ENCODE measurements at regions not wholly inside any gene's neighbourhood (a gene's known extent, or its start where the extent isn't known, plus 50 kb on each side); places are given as distances from the start of the nearest gene placed in this dataset.

DNA sequence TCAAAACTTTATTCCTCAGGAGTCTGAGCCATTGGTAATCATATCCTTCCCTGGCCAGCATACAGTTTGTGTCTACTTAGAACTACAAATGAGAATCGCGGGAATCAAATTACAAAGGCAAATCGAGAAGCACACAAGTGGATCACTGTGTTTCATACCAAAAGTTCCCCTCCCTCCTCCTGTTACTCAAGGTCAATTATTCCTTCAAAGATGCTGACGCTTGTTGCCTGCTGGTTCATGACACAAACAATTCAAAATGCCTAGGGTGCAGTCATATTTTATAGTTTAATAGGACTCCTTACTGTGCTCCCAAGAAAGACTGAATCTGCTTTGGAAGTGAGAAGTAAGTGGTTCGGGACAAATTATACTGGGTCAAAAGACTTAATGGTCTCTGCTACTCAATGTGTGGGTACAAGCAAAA is 93.0 kb upstream of the PBX1 start:
- no peak for DNase-seq

DNA sequence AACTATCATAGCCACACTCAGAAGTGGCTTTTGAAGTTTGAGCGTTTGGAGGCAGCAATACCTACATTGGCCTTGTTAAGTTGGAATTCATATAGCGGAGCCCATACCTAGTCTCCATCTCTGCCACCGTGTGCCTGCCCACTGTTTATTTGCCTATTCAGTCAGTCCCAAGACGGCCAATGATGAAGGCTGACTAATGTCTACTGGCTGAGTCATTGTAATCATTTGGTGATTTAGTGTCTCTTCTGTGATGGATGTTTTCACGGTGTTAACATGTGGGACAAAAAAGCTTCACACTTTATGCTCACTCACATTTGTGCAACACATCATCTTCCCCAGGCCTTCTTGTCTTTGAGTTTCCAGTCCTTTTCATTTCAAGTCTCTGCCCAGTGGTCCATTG is 92.6 kb upstream of the PBX1 start:
- DNase-seq = no peak

DNA sequence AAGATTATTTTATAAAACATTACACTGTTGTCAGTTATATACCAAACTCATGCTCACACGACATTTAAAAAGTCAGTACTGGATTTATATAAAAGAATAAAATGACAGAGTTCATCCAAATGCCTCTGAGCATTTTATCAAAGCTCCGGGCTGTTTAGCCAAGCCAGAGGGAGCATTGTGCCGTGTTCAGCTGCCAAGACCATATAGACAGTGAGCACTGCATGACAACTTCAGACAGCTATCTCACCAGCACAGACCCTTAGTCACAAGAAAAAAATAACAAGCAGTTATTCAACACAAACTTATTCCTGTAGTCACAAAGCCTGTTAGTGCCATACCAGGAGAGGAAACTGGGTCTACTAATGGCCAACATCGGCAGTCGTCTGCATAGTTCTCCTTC is 88.0 kb upstream of the PBX1 start:
- no peak for DNase-seq

DNA sequence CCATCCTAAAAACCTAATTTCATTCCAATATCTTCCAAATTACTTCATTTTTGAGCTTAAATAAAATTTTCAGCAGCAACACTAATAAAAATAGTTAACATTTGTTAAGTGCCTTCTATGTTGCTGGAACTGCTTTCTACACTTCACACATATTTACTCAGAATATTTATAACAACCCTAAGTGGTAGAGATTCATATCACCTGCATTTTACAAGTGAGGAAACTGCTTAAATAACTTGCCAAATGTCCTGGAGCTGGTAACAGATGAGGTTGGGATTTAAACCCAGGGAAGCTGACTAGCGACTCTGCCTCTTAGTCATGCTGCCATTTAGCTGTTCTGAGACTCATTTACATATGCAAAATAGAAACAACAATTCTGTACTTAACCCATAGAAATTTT is 86.1 kb upstream of the PBX1 start:
- DNase-seq = no peak

DNA sequence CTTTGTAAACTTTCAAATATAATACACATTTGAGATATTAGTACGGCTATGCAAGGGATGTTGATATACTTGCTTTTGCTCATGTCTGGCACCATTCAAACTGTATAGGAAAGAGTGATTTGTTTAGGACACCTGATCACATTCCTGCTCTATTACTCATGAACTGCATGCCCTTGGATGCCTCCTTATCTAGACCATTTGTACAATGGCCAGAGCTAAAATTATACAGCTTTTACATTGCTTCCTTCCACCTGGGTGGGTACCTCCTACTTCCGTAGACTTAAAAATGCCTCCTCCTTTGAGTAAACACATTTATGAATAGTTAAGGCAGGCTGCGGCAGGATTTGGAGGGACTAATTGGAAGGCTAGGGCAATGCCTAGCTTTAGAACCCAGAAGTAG is 85.4 kb upstream of the PBX1 start:
- no peak for DNase-seq

DNA sequence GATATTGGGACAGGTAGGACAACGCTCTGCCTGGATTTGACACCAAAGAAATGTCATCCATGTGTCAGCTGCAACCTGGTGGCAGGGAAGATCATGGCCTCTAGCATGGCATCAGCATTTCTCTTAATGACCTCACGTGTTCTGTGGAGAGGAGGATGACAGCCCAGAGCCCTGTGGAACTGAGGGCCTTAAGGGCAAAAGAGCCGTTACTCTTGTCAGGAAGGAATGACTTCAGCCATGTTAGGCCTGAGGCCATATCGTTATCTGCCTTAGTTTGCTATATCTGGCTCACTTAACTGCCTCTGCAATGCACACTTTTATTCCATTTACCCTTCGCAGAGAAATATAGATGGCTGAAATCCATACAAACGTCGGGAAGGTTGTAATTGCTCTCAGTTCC is 83.2 kb upstream of the PBX1 start:
- no peak for DNase-seq

DNA sequence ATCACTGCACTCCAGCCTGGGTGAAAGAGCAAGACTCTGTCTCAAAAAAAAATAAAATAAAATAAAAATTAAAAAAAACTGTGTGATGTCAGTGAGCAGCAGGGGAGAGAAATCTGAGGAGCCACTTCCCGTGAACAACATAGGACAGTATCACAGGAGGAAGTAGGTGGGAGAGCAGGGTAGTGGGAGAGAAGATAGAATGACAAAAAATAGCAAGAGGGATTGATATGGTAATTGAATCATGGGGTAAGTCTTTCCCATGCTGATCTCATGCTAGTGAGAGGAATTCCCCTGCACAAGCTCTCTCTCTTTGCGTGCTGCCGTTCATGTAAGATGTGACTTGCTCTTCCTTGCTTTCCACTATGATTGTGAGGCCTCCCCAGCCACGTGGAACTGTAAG is 81.6 kb upstream of the PBX1 start:
- DNase-seq = no peak

DNA sequence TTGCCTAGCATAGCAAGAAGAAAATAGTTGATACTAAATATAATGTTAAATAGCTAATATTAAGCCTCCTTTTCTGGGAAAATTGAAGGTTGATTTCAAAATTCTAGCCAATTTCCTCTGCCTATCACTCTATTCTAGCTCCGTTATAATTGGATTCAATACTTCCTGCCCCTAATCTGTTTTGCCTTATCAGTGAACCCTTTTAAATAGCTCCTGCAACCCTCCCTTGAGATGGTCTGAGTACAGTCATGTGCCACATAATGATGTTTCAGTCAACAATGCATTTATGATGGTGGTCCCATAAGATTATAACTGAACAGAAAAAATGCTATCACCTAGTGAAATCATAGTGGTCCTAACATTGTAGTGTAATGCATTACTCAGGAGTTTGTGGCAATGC is 79.7 kb upstream of the PBX1 start:
- DNase-seq = no peak

DNA sequence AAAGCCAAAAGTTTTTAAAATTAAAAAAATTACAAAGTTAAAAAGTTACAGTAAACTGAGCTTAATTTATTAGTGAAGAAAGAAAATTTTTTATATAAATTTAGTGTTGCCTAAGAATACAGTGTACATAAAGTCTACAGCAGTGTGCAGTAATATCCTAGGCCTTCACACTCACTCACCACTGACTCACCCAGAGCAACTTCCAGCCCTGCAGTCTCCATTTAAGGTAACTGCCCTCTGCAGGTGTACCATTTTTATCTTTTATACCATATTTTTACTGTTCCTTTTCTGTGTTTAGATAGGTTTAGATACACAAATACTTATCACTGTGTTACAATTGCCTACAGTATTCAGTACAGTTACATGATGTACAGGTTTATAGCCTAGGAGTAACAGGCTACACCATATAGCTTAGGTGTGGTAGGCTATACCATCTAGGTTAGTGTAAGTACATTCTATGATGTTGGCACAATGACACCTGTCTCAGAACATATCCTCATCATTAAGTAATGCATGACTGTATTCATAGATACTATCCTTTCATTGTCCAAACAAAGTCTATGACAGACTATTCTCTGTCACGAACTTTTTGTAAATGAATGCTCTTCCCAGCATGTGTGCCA is 78.6 kb upstream of the PBX1 start:
- no peak for DNase-seq

DNA sequence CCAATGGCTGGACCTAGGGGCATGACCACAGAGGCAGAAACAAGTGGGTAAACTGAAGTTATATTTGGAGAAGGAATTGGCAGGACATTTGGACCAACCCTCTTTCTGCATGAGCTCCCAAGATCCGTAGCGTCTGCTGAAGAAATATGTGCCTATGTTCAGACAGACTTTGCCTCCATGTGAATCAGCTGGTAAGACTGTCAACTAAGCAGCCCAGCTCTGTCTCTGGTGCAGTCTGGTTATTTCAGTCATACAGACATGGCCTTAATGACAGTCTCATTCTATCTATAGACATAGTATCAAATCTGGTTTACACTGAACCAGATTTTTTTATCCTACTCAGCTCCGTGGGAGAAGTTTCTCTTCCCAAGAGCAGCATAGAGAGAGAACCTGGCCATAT is 63.1 kb upstream of the PBX1 start:
- DNase-seq = no peak

DNA sequence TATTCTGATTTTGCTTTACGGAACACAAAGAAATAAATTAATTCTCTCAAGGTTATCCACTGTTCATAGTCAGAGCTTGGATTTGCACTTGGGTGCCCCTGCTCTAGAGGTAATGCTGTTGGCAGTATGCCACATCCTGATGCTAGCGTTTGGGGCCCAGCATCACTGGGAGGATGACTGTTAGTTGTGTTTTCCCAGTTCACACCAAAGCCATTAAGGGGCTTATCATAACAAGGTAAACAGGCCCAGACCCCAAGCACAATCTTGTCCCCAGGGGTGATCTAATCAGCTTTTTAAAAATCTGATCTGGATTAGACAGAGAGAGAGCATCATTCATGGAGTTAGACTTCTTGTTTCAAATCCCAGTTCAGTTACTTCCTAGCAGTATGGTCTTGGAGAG is 60.2 kb upstream of the PBX1 start:
- DNase-seq = no peak

DNA sequence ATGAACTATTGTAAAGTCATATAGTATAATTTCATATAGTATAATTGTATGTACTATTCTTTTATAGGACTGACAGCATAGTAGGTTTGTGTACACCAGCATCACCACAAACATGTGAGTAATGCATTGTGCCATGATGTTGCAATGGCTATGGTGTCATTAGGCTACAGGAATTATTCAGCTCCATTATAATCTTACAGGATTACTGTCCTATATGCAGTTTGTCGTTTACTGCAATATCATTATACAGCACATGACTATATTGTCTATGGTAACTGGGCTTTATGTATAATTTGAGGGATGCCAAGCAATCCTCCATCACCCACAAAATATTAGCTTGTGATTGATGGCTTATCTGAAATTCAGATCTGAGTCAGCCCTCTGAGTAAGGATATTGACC is 54.2 kb upstream of the PBX1 start:
- no peak for DNase-seq
